Neural progenitor cell (in vitro differentiated cells): ENCODE measurements at regions not wholly inside any gene's neighbourhood (a gene's known extent, or its start where the extent isn't known, plus 50 kb on each side); places are given as distances from the start of the nearest gene placed in this dataset.

Experiments used
- DNase-seq: peaks from one replicate; pipeline ENCODE4 v3.0.0-alpha.2; 2016; ENCODE audit warnings: low spot score
- H2AFZ ChIP-seq: fragments of 200-600 bp; sonication (generic); replicated peaks from 2 replicates; pipeline ENCODE4 v1.6.1; 2016; ENCODE audit warnings: antibody characterized with exemption
- H3F3A ChIP-seq: fragments of 200-600 bp; sonication (generic); 2 replicates; pipeline ENCODE4 v1.6.1; 2016; ENCODE audit warnings: antibody characterized with exemption, low read depth
- H3K27ac ChIP-seq: fragments of 200-600 bp; sonication (generic); 2 replicates; pipeline ENCODE4 v1.5.1; 2016; ENCODE audit warnings: mild to moderate bottlenecking
- H3K27me3 ChIP-seq: fragments of 200-600 bp; sonication (generic); 2 replicates; pipeline ENCODE4 v1.6.1; 2016; ENCODE audit warnings: mild to moderate bottlenecking, moderate library complexity
- H3K36me3 ChIP-seq: fragments of 200-600 bp; sonication (generic); 2 replicates; pipeline ENCODE4 v1.5.1; 2016
- H3K4me1 ChIP-seq: fragments of 200-600 bp; sonication (generic); 2 replicates; pipeline ENCODE4 v1.6.1; 2016; ENCODE audit warnings: mixed run types
- H3K4me2 ChIP-seq: fragments of 200-600 bp; sonication (generic); 2 replicates; pipeline ENCODE4 v1.6.1; 2016
- H3K4me3 ChIP-seq: fragments of 200-600 bp; sonication (generic); 2 replicates; pipeline ENCODE4 v1.5.1; 2016
- H3K79me2 ChIP-seq: fragments of 200-600 bp; sonication (generic); 2 replicates; pipeline ENCODE4 v1.6.1; 2016; ENCODE audit warnings: low read depth
- H3K9ac ChIP-seq: fragments of 200-600 bp; sonication (generic); 2 replicates; pipeline ENCODE4 v1.6.1; 2016
- H3K9me3 ChIP-seq: fragments of 200-600 bp; sonication (generic); 2 replicates; pipeline ENCODE4 v1.5.1; 2016; ENCODE audit warnings: low read depth
- H4K20me1 ChIP-seq: fragments of 200-600 bp; sonication (generic); 2 replicates; pipeline ENCODE4 v1.6.1; 2016; ENCODE audit warnings: low read depth
- H3K27ac Mint-ChIP-seq: 3 replicates; pipeline ENCODE4 v1.8.0; 2021; ENCODE audit warnings: mixed read lengths
- H3K27me3 Mint-ChIP-seq: 2 replicates; pipeline ENCODE4 v1.8.0; 2022; ENCODE audit warnings: low read depth, mild to moderate bottlenecking, inconsistent platforms, moderate library complexity, mixed read lengths; ENCODE audit not compliant: insufficient read depth
- H3K36me3 Mint-ChIP-seq: 3 replicates; pipeline ENCODE4 v1.8.0; 2021; ENCODE audit warnings: mixed read lengths
- H3K4me1 Mint-ChIP-seq: 3 replicates; pipeline ENCODE4 v1.8.0; 2021; ENCODE audit warnings: mixed read lengths
- H3K4me3 Mint-ChIP-seq: 3 replicates; pipeline ENCODE4 v1.8.0; 2021; ENCODE audit warnings: mild to moderate bottlenecking, moderate library complexity, mixed read lengths
- H3K9me3 Mint-ChIP-seq: 3 replicates; pipeline ENCODE4 v1.8.0; 2020; ENCODE audit warnings: mixed read lengths
- CTCF ChIP-seq: fragments of 200-600 bp; sonication (generic); IDR thresholded peaks from 2 replicates; pipeline ENCODE4 v1.5.1; 2017; ENCODE audit warnings: antibody characterized with exemption, mild to moderate bottlenecking
- EZH2 ChIP-seq: fragments of 200-600 bp; sonication (generic); IDR thresholded peaks from 2 replicates; pipeline ENCODE4 v1.6.1; 2017; ENCODE audit warnings: antibody characterized with exemption, mild to moderate bottlenecking, moderate library complexity
- EZH2phosphoT487 ChIP-seq: fragments of 200-600 bp; sonication (generic); IDR thresholded peaks from 2 replicates; pipeline ENCODE4 v1.6.1; 2017; ENCODE audit warnings: antibody characterized with exemption

- Histone ChIP-seq H4K20me1 (no peaks in the 10 kb centered on the region), H3K4me1 (no peaks in the 10 kb centered on the region), H3F3A (no peaks in the 10 kb centered on the region), H3K36me3 (no peaks in the 10 kb centered on the region), H3K9me3 (no peaks in the 10 kb centered on the region), H3K27ac (no peak overlapping the region), H3K4me2 (no peak overlapping the region), H3K4me3 (no peak overlapping the region), H3K79me2 (no peaks in the 10 kb centered on the region), H3K9ac (no peak overlapping the region), H2AFZ (no peak overlapping the region), H3K27me3 (no peaks in the 10 kb centered on the region)
- H3K9me3 Mint-ChIP-seq: peaks cover 2% of the 10 kb centered on the region
- H3K27me3 Mint-ChIP-seq: peaks cover 10% of the 10 kb centered on the region
- H3K36me3 Mint-ChIP-seq: no peaks in the 10 kb centered on the region
- no peak for DNase-seq
- TF ChIP-seq EZH2phosphoT487 (no peak), EZH2 (no peak), CTCF (no peak)
- no peak overlapping the region for H3K27ac Mint-ChIP-seq
- H3K4me3 Mint-ChIP-seq: no peak overlapping the region
- peaks cover 8% of the 10 kb centered on the region for H3K4me1 Mint-ChIP-seq
Observed at GRCh38 chr13:24625331-24625731, 54.9 kb upstream of the ATP12A start.

- H3K27ac ChIP-seq: no peak overlapping the region
- Mint-ChIP-seq H3K27ac (no peak overlapping the region), H3K27me3 (peaks cover 10% of the 10 kb centered on the region), H3K4me1 (peaks cover 14% of the 10 kb centered on the region), H3K36me3 (no peaks in the 10 kb centered on the region), H3K4me3 (no peak overlapping the region), H3K9me3 (peaks cover 5% of the 10 kb centered on the region)
- DNase-seq: no peak
- no peak overlapping the region for H3K9ac ChIP-seq
- no peaks in the 10 kb centered on the region for H3K36me3 ChIP-seq
- no peak overlapping the region for H3K4me2 ChIP-seq
- no peaks in the 10 kb centered on the region for H3F3A ChIP-seq
- no peaks in the 10 kb centered on the region for H3K9me3 ChIP-seq
- H3K27me3 ChIP-seq: no peaks in the 10 kb centered on the region
- no peak overlapping the region for H3K4me3 ChIP-seq
- H3K79me2 ChIP-seq: no peaks in the 10 kb centered on the region
- H4K20me1 ChIP-seq: no peaks in the 10 kb centered on the region
- no peaks in the 10 kb centered on the region for H3K4me1 ChIP-seq
- no peak for TF ChIP-seq CTCF
- TF ChIP-seq EZH2: no peak
- no peak for TF ChIP-seq EZH2phosphoT487
- peak overlapping the region; percentile 96 for H2AFZ ChIP-seq
Observed at GRCh38 chr13:24625870-24626849, 54.0 kb upstream of the ATP12A start.

- no peak overlapping the region for H3K4me2 ChIP-seq
- no peak overlapping the region for H3K9ac ChIP-seq
- peaks cover 14% of the 10 kb centered on the region for H3K4me1 Mint-ChIP-seq
- TF ChIP-seq EZH2phosphoT487: no peak
- TF ChIP-seq CTCF: peak; percentile 98
- H3K9me3 ChIP-seq: no peaks in the 10 kb centered on the region
- no peaks in the 10 kb centered on the region for H3K27me3 ChIP-seq
- H2AFZ ChIP-seq: peak overlapping the region; percentile 96
- H3K4me3 Mint-ChIP-seq: no peak overlapping the region
- no peaks in the 10 kb centered on the region for H3K79me2 ChIP-seq
- no peak overlapping the region for H3K27ac ChIP-seq
- no peaks in the 10 kb centered on the region for H3K4me1 ChIP-seq
- no peaks in the 10 kb centered on the region for H3F3A ChIP-seq
- H3K27ac Mint-ChIP-seq: no peak overlapping the region
- H3K36me3 Mint-ChIP-seq: no peaks in the 10 kb centered on the region
- DNase-seq: peak; percentile 88
- peaks cover 8% of the 10 kb centered on the region for H3K27me3 Mint-ChIP-seq
- H3K4me3 ChIP-seq: no peak overlapping the region
- no peaks in the 10 kb centered on the region for H4K20me1 ChIP-seq
- H3K9me3 Mint-ChIP-seq: peaks cover 5% of the 10 kb centered on the region
- H3K36me3 ChIP-seq: no peaks in the 10 kb centered on the region
Observed at GRCh38 chr13:24627090-24627714, 53.0 kb upstream of the ATP12A start.
